Astrocyte (in vitro differentiated cells and primary cell): ENCODE measurements at regions not wholly inside any gene's neighbourhood (a gene's known extent, or its start where the extent isn't known, plus 50 kb on each side); places are given as distances from the start of the nearest gene placed in this dataset.
"Not testable (repeated sequence)": the region's sequence is repeated elsewhere in the genome, so short reads cannot be mapped to it uniquely, and the experiment has no call there.

Experiments used
- CTCF ChIP-seq: IDR thresholded peaks from 2 replicates; pipeline ENCODE4 v1.5.1; 2011; ENCODE audit warnings: low read depth, mild to moderate bottlenecking, inconsistent platforms, low read length, moderate library complexity; ENCODE audit not compliant: insufficient read depth
- EZH2 ChIP-seq: IDR thresholded peaks from 2 replicates; pipeline ENCODE4 v1.6.1; 2012; ENCODE audit warnings: mild to moderate bottlenecking, low read length, inconsistent platforms; ENCODE audit not compliant: insufficient read depth

- not testable (repeated sequence) for TF ChIP-seq CTCF, EZH2
Measured at GRCh38 chr9:38500171-38500570, 75.9 kb upstream of the IGFBPL1 start.
